Neural crest cell (in vitro differentiated cells): ENCODE measurements at regions not wholly inside any gene's neighbourhood (a gene's known extent, or its start where the extent isn't known, plus 50 kb on each side); places are given as distances from the start of the nearest gene placed in this dataset.

ENCODE experiments used
- DNase-seq: peaks from one replicate; pipeline ENCODE4 v3.0.0; 2021; ENCODE audit warnings: low read depth, mixed read lengths, low spot score
- H3K27ac Mint-ChIP-seq: one replicate; pipeline ENCODE4 v1.8.0; 2021; ENCODE audit warnings: mild to moderate bottlenecking, mixed read lengths; ENCODE audit not compliant: unreplicated experiment
- H3K27me3 Mint-ChIP-seq: 2 replicates; pipeline ENCODE4 v1.8.0; 2021; ENCODE audit warnings: low read depth, mild to moderate bottlenecking, mixed read lengths
- H3K36me3 Mint-ChIP-seq: 2 replicates; pipeline ENCODE4 v1.8.0; 2021; ENCODE audit warnings: low read depth, mild to moderate bottlenecking, mixed read lengths
- H3K4me1 Mint-ChIP-seq: 2 replicates; pipeline ENCODE4 v1.8.0; 2021; ENCODE audit warnings: mixed read lengths
- H3K4me3 Mint-ChIP-seq: one replicate; pipeline ENCODE4 v1.8.0; 2021; ENCODE audit warnings: mild to moderate bottlenecking, mixed read lengths
- H3K9me3 Mint-ChIP-seq: 2 replicates; pipeline ENCODE4 v1.8.0; 2021; ENCODE audit warnings: mixed read lengths
- TF ChIP-seq, protein P1 (sequence below): fragments of 200-600 bp; sonication (generic); conservative IDR thresholded peaks from 2 replicates; pipeline ENCODE4 v1.5.0; 2021; ENCODE audit warnings: antibody characterized with exemption, mild to moderate bottlenecking

- TF ChIP-seq, protein P1, sequence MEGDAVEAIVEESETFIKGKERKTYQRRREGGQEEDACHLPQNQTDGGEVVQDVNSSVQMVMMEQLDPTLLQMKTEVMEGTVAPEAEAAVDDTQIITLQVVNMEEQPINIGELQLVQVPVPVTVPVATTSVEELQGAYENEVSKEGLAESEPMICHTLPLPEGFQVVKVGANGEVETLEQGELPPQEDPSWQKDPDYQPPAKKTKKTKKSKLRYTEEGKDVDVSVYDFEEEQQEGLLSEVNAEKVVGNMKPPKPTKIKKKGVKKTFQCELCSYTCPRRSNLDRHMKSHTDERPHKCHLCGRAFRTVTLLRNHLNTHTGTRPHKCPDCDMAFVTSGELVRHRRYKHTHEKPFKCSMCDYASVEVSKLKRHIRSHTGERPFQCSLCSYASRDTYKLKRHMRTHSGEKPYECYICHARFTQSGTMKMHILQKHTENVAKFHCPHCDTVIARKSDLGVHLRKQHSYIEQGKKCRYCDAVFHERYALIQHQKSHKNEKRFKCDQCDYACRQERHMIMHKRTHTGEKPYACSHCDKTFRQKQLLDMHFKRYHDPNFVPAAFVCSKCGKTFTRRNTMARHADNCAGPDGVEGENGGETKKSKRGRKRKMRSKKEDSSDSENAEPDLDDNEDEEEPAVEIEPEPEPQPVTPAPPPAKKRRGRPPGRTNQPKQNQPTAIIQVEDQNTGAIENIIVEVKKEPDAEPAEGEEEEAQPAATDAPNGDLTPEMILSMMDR: no peak
- Mint-ChIP-seq H3K4me1 (no peaks in the 10 kb centered on the region), H3K27ac (no peak overlapping the region), H3K27me3 (no peaks in the 10 kb centered on the region), H3K36me3 (no peaks in the 10 kb centered on the region), H3K9me3 (peaks cover 6% of the 10 kb centered on the region), H3K4me3 (no peak overlapping the region)
- DNase-seq: no peak
Observed at GRCh38 chr12:38587594-38587993, 271.0 kb downstream of the ALG10B start.

DNA sequence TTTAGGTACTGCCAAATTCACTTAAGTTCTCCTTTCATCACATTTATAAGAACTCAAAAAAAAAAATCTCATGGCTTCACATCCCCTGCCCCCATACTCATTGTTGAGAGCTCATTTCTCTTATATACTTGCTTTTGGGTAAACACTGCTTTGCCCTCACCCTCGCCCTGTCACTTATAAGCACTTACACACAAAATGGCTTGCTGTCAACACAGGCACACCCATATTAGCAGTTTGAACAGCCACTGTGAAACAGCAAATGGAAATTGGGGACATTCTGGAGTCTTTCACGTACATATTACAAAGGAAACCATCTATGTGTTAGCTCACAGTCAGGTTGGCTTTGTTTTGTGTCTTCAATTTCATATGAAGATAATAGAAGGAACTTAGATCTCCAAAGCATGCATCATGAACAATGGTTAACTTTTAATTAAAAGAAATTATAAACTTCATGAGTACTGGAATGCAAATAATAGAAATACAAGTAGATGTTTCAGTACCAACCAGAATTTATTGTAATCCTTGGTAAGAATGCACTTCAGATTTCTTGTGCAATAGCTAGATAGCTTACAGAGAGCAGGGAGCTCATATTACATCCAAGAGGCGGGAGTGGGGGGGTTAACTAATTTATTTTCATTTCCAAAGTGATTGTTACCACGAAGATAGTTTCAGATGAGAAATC is 272.2 kb downstream of the ALG10B start:
- DNase-seq: no peak
- H3K36me3 Mint-ChIP-seq: no peaks in the 10 kb centered on the region
- no peaks in the 10 kb centered on the region for H3K27me3 Mint-ChIP-seq
- H3K4me3 Mint-ChIP-seq: no peak overlapping the region
- TF ChIP-seq, protein P1: no peak
- no peak overlapping the region for H3K27ac Mint-ChIP-seq
- peaks cover 6% of the 10 kb centered on the region for H3K9me3 Mint-ChIP-seq
- H3K4me1 Mint-ChIP-seq: no peaks in the 10 kb centered on the region

DNA sequence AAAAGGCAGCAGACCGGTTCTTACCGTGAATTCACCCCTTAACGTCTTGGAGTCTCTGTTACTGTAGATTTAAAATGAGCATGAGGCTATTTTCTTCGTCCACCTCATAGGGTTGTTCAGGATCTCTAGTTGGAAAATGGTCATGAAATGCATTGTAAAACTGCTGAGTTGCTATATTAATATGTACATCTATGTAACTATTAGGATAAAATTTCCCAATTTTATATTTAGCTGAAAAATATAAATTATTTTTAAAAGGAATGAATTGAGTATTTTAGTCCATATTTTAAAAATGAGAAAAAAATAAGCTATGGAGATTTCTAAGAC is 272.7 kb downstream of the ALG10B start:
- no peaks in the 10 kb centered on the region for H3K36me3 Mint-ChIP-seq
- H3K4me3 Mint-ChIP-seq: no peak overlapping the region
- H3K27ac Mint-ChIP-seq: no peak overlapping the region
- H3K4me1 Mint-ChIP-seq: no peaks in the 10 kb centered on the region
- TF ChIP-seq, protein P1: no peak
- peaks cover 6% of the 10 kb centered on the region for H3K9me3 Mint-ChIP-seq
- DNase-seq: no peak
- no peaks in the 10 kb centered on the region for H3K27me3 Mint-ChIP-seq

DNA sequence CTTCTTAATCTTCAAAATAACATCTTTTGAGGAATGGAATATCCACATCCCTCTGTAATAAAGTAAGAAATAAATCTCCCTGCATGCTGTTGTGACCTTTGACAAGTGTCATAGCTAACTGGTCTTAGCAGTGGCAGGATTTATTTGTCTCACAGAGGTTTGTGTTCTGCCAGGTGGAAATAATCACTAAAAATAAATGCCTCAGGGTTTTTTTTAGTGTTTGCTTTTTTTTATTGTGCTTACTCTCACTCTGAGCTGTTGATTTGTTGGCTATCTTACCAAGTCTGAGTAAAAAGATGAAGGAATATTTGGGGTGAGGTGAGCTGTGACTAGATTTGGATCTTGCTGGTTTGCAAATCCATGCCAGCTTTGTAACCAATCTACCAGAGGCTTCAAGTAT is 285.4 kb downstream of the ALG10B start:
- no peak for DNase-seq
- peaks cover 4% of the 10 kb centered on the region for H3K9me3 Mint-ChIP-seq
- TF ChIP-seq, protein P1: no peak
- H3K27me3 Mint-ChIP-seq: no peaks in the 10 kb centered on the region
- peaks cover 2% of the 10 kb centered on the region for H3K36me3 Mint-ChIP-seq
- H3K27ac Mint-ChIP-seq: no peak overlapping the region
- no peaks in the 10 kb centered on the region for H3K4me1 Mint-ChIP-seq
- no peak overlapping the region for H3K4me3 Mint-ChIP-seq
